SU-DHL-6 (cell line): ENCODE measurements at regions not wholly inside any gene's neighbourhood (a gene's known extent, or its start where the extent isn't known, plus 50 kb on each side); places are given as distances from the start of the nearest gene placed in this dataset.

Experiments
- EZH2phosphoT487 ChIP-seq: fragments of 200-600 bp; sonication (generic), shearing (Covaris generic); conservative IDR thresholded peaks from 2 replicates; pipeline ENCODE4 v1.6.1; 2018; ENCODE audit warnings: mild to moderate bottlenecking, antibody characterized with exemption, low read length, moderate library complexity, mixed read lengths
- TF ChIP-seq, protein P1 (sequence below): fragments of 200-600 bp; sonication (generic); IDR thresholded peaks from one replicate; pipeline ENCODE4 v1.5.1; 2017; ENCODE audit warnings: antibody characterized with exemption, mild to moderate bottlenecking, low read length, moderate library complexity; ENCODE audit not compliant: insufficient read depth, poor library complexity, severe bottlenecking

- TF ChIP-seq, protein P1, sequence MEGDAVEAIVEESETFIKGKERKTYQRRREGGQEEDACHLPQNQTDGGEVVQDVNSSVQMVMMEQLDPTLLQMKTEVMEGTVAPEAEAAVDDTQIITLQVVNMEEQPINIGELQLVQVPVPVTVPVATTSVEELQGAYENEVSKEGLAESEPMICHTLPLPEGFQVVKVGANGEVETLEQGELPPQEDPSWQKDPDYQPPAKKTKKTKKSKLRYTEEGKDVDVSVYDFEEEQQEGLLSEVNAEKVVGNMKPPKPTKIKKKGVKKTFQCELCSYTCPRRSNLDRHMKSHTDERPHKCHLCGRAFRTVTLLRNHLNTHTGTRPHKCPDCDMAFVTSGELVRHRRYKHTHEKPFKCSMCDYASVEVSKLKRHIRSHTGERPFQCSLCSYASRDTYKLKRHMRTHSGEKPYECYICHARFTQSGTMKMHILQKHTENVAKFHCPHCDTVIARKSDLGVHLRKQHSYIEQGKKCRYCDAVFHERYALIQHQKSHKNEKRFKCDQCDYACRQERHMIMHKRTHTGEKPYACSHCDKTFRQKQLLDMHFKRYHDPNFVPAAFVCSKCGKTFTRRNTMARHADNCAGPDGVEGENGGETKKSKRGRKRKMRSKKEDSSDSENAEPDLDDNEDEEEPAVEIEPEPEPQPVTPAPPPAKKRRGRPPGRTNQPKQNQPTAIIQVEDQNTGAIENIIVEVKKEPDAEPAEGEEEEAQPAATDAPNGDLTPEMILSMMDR: no peak
- TF ChIP-seq EZH2phosphoT487: no peak
Observed at GRCh38 chr5:118565335-118565971, 422.9 kb downstream of the DTWD2 start.
